SK-N-MC (cell line): ENCODE measurements at regions not wholly inside any gene's neighbourhood (a gene's known extent, or its start where the extent isn't known, plus 50 kb on each side); places are given as distances from the start of the nearest gene placed in this dataset.

ENCODE experiments used
- DNase-seq: peaks from one replicate; pipeline ENCODE4 v3.0.0-alpha.2; 2011; ENCODE audit warnings: low read depth, low spot score
- H3K27ac ChIP-seq: fragments of 200-600 bp; sonication (generic); 2 replicates; pipeline ENCODE4 v1.5.1; 2016; ENCODE audit warnings: mixed run types
- H3K36me3 ChIP-seq: fragments of 200-600 bp; sonication (generic); 2 replicates; pipeline ENCODE4 v1.6.1; 2017; ENCODE audit warnings: antibody characterized with exemption, low read length, mixed read lengths; ENCODE audit not compliant: insufficient read depth
- H3K4me3 ChIP-seq: fragments of 200-600 bp; sonication (generic); 2 replicates; pipeline ENCODE4 v1.5.1; 2016
- H3K9ac ChIP-seq: fragments of 200-600 bp; sonication (generic); 2 replicates; pipeline ENCODE4 v1.8.0; 2017; ENCODE audit warnings: mixed run types, mixed read lengths; ENCODE audit not compliant: insufficient read length
- H3K9me3 ChIP-seq: fragments of 200-600 bp; sonication (generic); 2 replicates; pipeline ENCODE4 v1.6.1; 2017; ENCODE audit warnings: low read depth, mild to moderate bottlenecking, antibody characterized with exemption, low read length, moderate library complexity, mixed read lengths
- EZH2 ChIP-seq: fragments of 200-600 bp; sonication (generic); IDR thresholded peaks from one replicate; pipeline ENCODE4 v1.6.1; 2017; ENCODE audit warnings: antibody characterized with exemption
- FOXP2 ChIP-seq: optimal IDR thresholded peaks from 2 replicates; pipeline ENCODE3; 2011; ENCODE audit warnings: mild to moderate bottlenecking, moderate library complexity; ENCODE audit not compliant: insufficient read depth; ENCODE audit errors: extremely low read length, control extremely low read depth
- POLR2AphosphoS5 ChIP-seq: IDR thresholded peaks from 2 replicates; pipeline ENCODE4 v1.6.1; 2012; ENCODE audit warnings: mild to moderate bottlenecking, low read depth, low read length, borderline replicate concordance

DNA sequence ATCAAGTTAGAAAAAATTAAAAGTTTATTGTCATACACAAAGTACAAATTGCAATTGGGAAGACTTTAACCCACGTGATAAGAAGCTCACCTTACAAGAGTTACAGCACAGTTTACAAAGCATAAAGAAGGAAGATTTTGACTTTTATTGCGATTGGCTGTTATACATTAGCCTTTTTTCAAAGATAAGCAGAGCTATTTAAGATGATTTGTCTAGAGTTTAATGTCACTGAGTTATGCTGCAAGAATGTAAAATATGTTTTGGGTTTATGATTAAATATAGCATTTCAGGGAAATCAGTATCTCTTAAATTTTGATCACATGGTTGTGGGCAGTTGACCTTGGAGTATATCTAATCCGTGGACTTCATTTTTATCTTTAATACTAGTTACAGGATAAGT is 664.2 kb upstream of the PTCHD4 start:
- Histone ChIP-seq H3K4me3 (no peak overlapping the region), H3K9me3 (no peaks in the 10 kb centered on the region), H3K9ac (no peak overlapping the region), H3K36me3 (no peaks in the 10 kb centered on the region), H3K27ac (peak overlapping the region; percentile 57)
- TF ChIP-seq FOXP2, result no peak
- no peak for TF ChIP-seq POLR2AphosphoS5
- no peak for TF ChIP-seq EZH2
- no peak for DNase-seq

DNA sequence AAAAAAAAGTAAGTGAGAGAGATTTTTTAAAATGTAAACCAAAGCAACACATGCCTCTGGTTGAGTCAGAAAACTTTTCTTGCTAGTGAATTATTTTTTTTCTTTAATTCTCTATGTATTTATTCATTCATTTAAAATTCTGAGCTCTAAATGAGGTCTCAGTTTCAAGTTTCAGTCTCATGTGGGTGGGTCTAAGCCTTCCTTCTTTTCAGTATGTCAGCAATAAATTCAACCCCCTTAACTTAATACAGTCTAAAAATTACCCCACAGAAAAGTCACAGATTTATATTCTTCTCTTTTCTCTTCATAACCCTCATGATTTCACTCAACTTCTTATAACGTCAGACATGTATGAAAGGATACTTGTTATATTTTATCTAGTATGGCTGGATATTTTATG is 663.3 kb upstream of the PTCHD4 start:
- H3K9me3 ChIP-seq, result no peaks in the 10 kb centered on the region
- DNase-seq, result peak; percentile 58
- H3K9ac ChIP-seq, result peak overlapping the region; percentile 54
- no peaks in the 10 kb centered on the region for H3K36me3 ChIP-seq
- TF ChIP-seq POLR2AphosphoS5 (no peak), EZH2 (no peak), FOXP2 (no peak)
- H3K27ac ChIP-seq, result peak overlapping the region; percentile 77
- H3K4me3 ChIP-seq, result peak overlapping the region; percentile 16

DNA sequence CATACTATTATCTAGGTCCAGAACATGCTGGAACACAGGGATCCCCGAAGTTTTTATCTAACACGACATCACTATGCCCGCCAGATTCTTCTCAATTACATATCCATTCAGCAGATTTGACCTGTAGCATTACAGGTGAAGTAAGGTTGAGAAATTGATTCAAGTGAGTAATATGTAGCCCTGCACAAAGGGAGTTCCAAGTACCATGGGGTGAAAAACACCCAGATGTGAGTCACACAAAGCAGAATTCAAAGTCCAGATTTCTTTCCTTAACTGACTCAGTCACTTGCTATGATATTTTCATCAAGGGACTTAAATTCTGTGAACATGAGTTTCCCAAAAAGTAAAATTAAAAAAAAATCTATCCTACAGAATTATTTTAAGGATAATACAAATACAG is 655.4 kb upstream of the PTCHD4 start:
- no peak overlapping the region for H3K27ac ChIP-seq

DNA sequence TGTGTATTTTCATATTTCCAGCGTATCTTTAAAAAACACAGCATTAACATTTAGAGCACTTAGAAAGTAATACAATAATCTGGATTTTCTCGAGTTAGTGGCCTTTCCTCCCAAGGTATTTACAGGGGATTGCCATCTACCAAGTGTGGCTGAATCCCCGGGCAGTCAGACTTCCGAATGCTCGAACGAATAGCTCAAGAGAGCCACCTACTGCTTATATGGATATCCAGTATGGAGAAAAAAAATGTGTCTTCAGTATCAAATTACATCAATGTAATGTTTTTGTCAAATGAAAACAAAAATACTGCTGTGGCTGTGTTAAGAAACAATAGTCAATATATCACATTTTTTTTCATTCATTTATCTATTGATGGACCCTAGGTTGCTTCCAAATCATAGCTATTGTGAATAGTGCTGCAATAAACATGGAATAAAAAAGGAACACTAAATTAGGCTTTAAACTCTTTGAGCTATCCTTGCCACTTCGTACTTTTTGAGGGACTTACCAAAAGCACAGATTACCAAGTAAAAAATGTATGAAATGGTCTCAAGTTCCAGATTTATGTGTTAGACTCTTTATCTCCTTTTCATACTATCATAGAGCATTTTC is 654.5 kb upstream of the PTCHD4 start:
- H3K9ac ChIP-seq, result peak overlapping the region; percentile 43
- DNase-seq, result no peak
- TF ChIP-seq POLR2AphosphoS5 (no peak), EZH2 (no peak), FOXP2 (peak; percentile 6)
- peak overlapping the region; percentile 78 for H3K27ac ChIP-seq
- H3K4me3 ChIP-seq, result peak overlapping the region; percentile 64
- H3K36me3 ChIP-seq, result no peaks in the 10 kb centered on the region
- H3K9me3 ChIP-seq, result no peaks in the 10 kb centered on the region

More for the DNA sequence above, 655.4 kb upstream of the PTCHD4 start:
- TF ChIP-seq EZH2 (no peak), FOXP2 (no peak), POLR2AphosphoS5 (no peak)
- Histone ChIP-seq H3K36me3 (no peaks in the 10 kb centered on the region), H3K4me3 (no peak overlapping the region), H3K9me3 (no peaks in the 10 kb centered on the region), H3K9ac (no peak overlapping the region)
- DNase-seq, result no peak

DNA sequence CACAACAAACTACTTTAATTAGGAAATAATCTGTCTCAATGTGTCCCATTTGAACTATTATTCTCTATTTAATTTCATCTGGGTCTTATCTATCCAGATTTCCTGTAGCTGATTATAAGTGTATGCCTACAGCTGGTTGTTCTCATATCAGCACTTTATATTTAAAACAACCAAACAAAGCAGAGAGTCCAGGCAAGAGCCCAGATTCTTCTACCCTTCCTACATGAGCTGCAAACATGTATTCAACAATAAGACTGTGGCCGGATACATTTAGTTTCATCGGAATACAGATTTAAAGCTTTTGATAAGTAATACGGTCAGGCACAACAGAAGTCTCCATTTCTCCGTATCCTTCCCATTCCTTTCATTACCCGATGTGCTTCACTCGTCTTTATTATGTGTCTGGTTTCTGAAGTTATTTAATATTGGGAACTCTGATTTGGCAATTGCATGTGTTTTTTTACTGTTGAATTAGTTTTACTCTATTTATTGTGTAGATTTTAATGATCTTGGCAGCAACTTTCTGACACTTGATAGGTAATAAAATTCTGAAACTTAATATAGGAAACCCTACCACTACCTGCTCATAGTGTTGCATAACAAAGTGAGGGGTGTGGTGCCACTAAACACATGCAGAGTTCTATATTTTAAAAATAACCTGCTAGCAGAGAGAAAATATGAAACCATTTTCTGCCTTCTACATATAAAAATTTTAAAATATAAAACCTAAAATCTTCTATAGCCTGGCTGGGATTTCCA is 653.5 kb upstream of the PTCHD4 start:
- Histone ChIP-seq H3K9me3 (no peaks in the 10 kb centered on the region), H3K9ac (peak overlapping the region; percentile 4), H3K27ac (peak overlapping the region; percentile 78), H3K36me3 (no peaks in the 10 kb centered on the region), H3K4me3 (peak overlapping the region; percentile 64)
- TF ChIP-seq FOXP2 (no peak), POLR2AphosphoS5 (no peak), EZH2 (no peak)
- DNase-seq, result no peak

DNA sequence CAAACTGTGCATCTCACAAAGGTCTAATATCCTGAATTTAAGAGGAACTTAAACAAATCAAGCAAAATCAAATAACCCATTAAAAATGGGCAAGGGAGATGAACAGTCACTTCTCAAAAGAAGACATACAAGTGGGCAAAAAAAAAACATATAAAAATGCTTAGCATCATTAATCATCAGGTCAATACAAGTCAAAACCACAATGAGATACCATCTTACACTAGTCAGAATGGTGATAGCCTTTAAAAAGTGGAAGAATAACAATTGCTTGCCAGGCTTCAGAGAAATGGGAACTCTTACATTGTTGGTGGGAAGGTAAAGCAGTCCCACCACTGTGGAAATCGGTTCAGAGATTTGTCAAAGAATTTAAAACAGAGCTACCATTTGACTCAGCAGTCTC is 646.7 kb upstream of the PTCHD4 start:
- DNase-seq, result no peak
- Histone ChIP-seq H3K36me3 (no peaks in the 10 kb centered on the region), H3K9ac (no peak overlapping the region), H3K27ac (no peak overlapping the region), H3K4me3 (no peak overlapping the region), H3K9me3 (no peaks in the 10 kb centered on the region)
- no peak for TF ChIP-seq POLR2AphosphoS5
- TF ChIP-seq EZH2, result no peak
- TF ChIP-seq FOXP2, result no peak

DNA sequence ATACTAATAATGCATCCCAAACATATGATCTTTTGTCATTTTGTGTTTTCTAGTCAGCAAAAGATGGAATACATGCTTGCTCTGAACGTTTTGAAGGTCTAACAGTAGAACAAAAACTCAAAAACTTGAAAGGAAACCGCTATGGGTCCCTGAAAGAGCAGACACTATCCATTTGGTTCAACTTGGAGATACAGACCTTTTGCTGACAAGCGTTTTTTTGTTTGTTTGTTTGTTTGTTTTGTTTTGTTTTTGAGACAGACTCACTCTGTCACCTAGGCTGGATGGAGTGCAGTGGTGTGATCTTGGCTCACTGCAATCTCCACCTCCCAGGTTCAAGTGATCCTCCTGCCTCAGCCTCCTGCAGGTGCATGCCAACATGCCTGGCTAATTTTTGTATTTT is 644.3 kb upstream of the PTCHD4 start:
- no peaks in the 10 kb centered on the region for H3K9me3 ChIP-seq
- DNase-seq, result no peak
- H3K9ac ChIP-seq, result no peak overlapping the region
- TF ChIP-seq EZH2, result no peak
- TF ChIP-seq POLR2AphosphoS5, result no peak
- no peak overlapping the region for H3K27ac ChIP-seq
- H3K4me3 ChIP-seq, result no peak overlapping the region
- no peaks in the 10 kb centered on the region for H3K36me3 ChIP-seq

DNA sequence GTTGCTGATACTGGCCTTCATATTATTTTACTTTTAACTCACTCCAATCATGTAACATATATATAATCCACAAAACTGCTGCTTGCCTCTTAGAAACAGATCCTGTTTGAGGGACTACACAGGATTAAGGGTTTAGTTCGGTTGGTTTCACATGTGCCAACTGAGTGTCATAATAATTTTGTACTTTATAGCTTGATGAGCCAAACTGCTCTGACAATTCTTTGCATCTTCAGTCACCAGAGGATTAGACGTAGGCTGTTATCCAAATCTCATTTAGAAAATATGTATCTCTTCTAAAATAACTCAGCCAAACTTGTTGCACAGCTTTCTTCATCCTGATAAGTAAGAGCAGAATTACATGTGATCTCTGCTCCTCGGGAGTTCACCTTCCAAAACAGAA is 643.6 kb upstream of the PTCHD4 start:
- no peak overlapping the region for H3K9ac ChIP-seq
- DNase-seq, result no peak
- no peaks in the 10 kb centered on the region for H3K9me3 ChIP-seq
- TF ChIP-seq POLR2AphosphoS5, result no peak
- TF ChIP-seq EZH2, result no peak
- no peak for TF ChIP-seq FOXP2
- H3K36me3 ChIP-seq, result no peaks in the 10 kb centered on the region
- H3K4me3 ChIP-seq, result no peak overlapping the region
- no peak overlapping the region for H3K27ac ChIP-seq

DNA sequence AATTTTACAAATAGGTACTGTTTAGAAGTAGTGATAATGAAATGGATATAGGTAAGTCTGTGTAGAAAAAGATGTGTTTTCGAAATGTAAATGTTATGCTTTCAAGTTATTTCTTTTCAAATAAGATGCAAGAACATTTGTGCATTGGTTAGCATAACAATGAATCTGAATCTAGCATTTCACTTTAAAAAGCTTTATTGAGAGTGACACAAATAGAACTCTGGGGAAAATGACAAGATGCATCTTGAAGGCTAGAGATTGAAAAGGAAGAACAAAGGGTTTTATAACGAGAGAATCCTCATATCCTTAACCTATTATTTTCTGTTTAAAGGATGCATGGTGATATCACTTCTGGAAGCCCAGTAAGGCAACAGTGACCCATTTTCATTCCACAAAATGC is 639.9 kb upstream of the PTCHD4 start:
- H3K9ac ChIP-seq, result no peak overlapping the region
- H3K9me3 ChIP-seq, result no peaks in the 10 kb centered on the region
- no peak for TF ChIP-seq FOXP2
- TF ChIP-seq POLR2AphosphoS5, result no peak
- no peak for TF ChIP-seq EZH2
- H3K27ac ChIP-seq, result no peak overlapping the region
- H3K36me3 ChIP-seq, result no peaks in the 10 kb centered on the region
- no peak for DNase-seq
- no peak overlapping the region for H3K4me3 ChIP-seq
